Lower leg skin (tissue), 4 donors: ENCODE measurements at regions not wholly inside any gene's neighbourhood (a gene's known extent, or its start where the extent isn't known, plus 50 kb on each side); places are given as distances from the start of the nearest gene placed in this dataset.

Experiments used
- DNase-seq, 2 donors: peaks; one replicate each; pipeline ENCODE4 v3.0.0-alpha.2; 2019; ENCODE audit warnings: low spot score in 2 of 2
- H3K4me3 ChIP-seq: fragments of 200-600 bp; sonication (generic); 2 replicates; pipeline ENCODE4 v1.5.1; 2017; ENCODE audit warnings: mild to moderate bottlenecking, low read depth; ENCODE audit not compliant: poor library complexity, severe bottlenecking
- CTCF ChIP-seq, 3 donors: fragments of 450-650 bp; IDR thresholded peaks; one replicate each; pipeline ENCODE4 v1.5.1; 2016; ENCODE audit warnings: antibody characterized with exemption in 3 of 3, mild to moderate bottlenecking in 3 of 3, moderate library complexity in 2 of 3
- POLR2A ChIP-seq, 2 donors: fragments of 450-650 bp; IDR thresholded peaks; one replicate each; pipeline ENCODE4 v1.6.1; 2016 to 2017; ENCODE audit warnings: antibody characterized with exemption in 2 of 2, mild to moderate bottlenecking in 1 of 2, moderate library complexity in 1 of 2
- WGBS, 2 donors: methylation state at CpG; one replicate each; pipeline ENCODE4 v1.1.5; 2018; 5-methylcytosine and 5-hydroxymethylcytosine counted together
- intact Hi-C: fragments of 100-400 bp; cut with DNase I; formaldehyde crosslinking; loops from one replicate; pipeline ENCODE4 v1.15.0; 2023; ENCODE audit warnings: low total_unique reads

- no peak for DNase-seq
- WGBS, 2 donors: 55 to 68% methylated on average over 1 of the region's 1 CpG
- H3K4me3 ChIP-seq: no peak overlapping the region
- TF ChIP-seq POLR2A (IDR thresholded peaks at IDR 0.05): no peak
- TF ChIP-seq CTCF (IDR thresholded peaks at IDR 0.05): no peak
- intact Hi-C loops: no loop called here
Measured at GRCh38 chr2:118437501-118437900, 349.2 kb downstream of the INSIG2 start.

DNA sequence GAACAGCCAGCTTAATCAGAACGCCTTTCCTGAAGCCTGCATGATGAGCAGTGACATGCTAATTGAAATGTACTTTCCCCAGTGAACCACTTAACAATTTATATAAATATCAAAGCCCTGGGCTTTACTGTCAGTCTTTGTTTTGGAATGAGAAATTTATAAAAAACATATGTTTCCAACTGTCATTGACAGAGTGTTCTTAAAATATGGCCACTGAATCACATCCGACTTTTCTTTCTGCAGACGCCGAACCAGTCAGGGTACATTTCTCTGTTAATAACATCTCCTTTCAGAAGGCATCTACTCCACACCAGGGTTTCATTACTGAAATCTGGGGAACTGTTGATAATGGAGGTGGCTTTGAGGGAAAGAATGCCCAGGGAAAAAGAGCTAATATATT is 343.7 kb downstream of the INSIG2 start:
- DNase-seq: no peak
- no peak overlapping the region for H3K4me3 ChIP-seq
- no peak for TF ChIP-seq CTCF (IDR thresholded peaks at IDR 0.05)
- TF ChIP-seq POLR2A (IDR thresholded peaks at IDR 0.05): no peak
- intact Hi-C loops: no loop called here
- WGBS, 2 donors: 73% methylated on average over 4 of the region's 4 CpGs

- no peak for DNase-seq
- intact Hi-C loops: no loop called here
- WGBS, 2 donors: 70 to 77% methylated on average over 6 of the region's 6 CpGs
- no peak overlapping the region for H3K4me3 ChIP-seq
- no peak for TF ChIP-seq POLR2A (IDR thresholded peaks at IDR 0.05)
- TF ChIP-seq CTCF (IDR thresholded peaks at IDR 0.05): no peak
Measured at GRCh38 chr2:118431586-118431985, 343.3 kb downstream of the INSIG2 start.

GRCh38 chr2:118431165-118431517 is 342.9 kb downstream of the INSIG2 start:
- TF ChIP-seq CTCF (IDR thresholded peaks at IDR 0.05) (no peak), POLR2A (IDR thresholded peaks at IDR 0.05) (no peak)
- WGBS, 2 donors: 52 to 57% methylated on average over 3 of the region's 3 CpGs
- intact Hi-C loops: no loop called here
- no peak for DNase-seq
- no peak overlapping the region for H3K4me3 ChIP-seq

DNA sequence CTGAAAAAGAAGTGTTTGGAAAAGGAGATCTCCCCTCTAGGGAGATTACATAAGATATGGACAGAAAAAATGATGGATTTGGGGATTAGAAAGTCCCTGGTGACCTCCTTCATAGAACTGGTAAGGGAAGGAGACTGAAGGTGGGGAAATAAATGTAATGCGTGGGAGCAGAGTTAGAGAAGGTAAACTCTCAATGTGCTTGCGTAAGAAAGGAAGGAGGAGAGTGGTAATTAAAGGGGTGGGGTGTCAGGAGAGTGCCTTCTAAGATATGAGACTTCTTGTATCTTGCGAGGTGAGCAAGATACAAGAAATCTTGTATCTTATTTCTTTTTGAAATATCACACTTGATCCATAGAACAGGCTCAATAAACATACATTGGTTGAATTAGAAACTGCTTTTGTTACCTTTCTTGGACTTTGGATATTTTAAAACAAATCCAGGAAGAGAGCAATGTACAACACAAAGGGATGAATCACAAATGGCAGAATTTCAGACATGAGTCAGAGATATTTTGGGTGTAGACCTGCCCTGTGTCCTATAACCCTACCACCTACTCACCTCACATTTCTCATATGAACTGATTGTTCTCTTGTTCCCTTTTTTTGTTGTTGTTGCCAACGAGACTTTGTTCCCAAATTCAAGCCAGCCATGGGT is 342.4 kb downstream of the INSIG2 start:
- no peak for TF ChIP-seq POLR2A (IDR thresholded peaks at IDR 0.05)
- TF ChIP-seq CTCF (IDR thresholded peaks at IDR 0.05): no peak
- WGBS, 2 donors: 46 to 52% methylated on average over 4 of the region's 4 CpGs
- DNase-seq: no peak
- intact Hi-C loops: no loop called here
- H3K4me3 ChIP-seq: no peak overlapping the region

- intact Hi-C loops: no loop called here
- WGBS, 2 donors: 84 to 89% methylated on average over 5 of the region's 5 CpGs
- no peak for TF ChIP-seq POLR2A (IDR thresholded peaks at IDR 0.05)
- TF ChIP-seq CTCF (IDR thresholded peaks at IDR 0.05): no peak
- H3K4me3 ChIP-seq: no peak overlapping the region
- DNase-seq: no peak
Measured at GRCh38 chr2:118425191-118425590, 336.9 kb downstream of the INSIG2 start.
